NB4 (cell line): ENCODE measurements at regions not wholly inside any gene's neighbourhood (a gene's known extent, or its start where the extent isn't known, plus 50 kb on each side); places are given as distances from the start of the nearest gene placed in this dataset.

Experiments used
- DNase-seq: peaks from one replicate; pipeline ENCODE4 v3.0.0; 2010; ENCODE audit warnings: low read depth
- H3K4me3 ChIP-seq: one replicate; pipeline ENCODE4 v1.5.1; 2011; ENCODE audit warnings: mild to moderate bottlenecking, low read depth, low read length, moderate library complexity
- CTCF ChIP-seq: IDR thresholded peaks from one replicate; pipeline ENCODE4 v1.5.1; 2012; ENCODE audit warnings: low read depth, low read length
- MAX ChIP-seq: IDR thresholded peaks from 2 replicates; pipeline ENCODE4 v1.6.1; 2011; ENCODE audit warnings: low read depth, low read length
- MYC ChIP-seq: IDR thresholded peaks from 2 replicates; pipeline ENCODE4 v1.6.1; 2011; ENCODE audit warnings: low read depth, low read length
- POLR2A ChIP-seq: IDR thresholded peaks from 2 replicates; pipeline ENCODE4 v1.6.1; 2011; ENCODE audit warnings: mild to moderate bottlenecking; ENCODE audit not compliant: insufficient read length; ENCODE audit errors: extremely low read depth

- H3K4me3 ChIP-seq: no peak overlapping the region
- peak; percentile 13 for TF ChIP-seq CTCF
- no peak for TF ChIP-seq POLR2A
- no peak for TF ChIP-seq MYC
- TF ChIP-seq MAX: no peak
- DNase-seq: peak; percentile 37
Measured at GRCh38 chr5:124043456-124043855, 531.5 kb downstream of the CSNK1G3 start.

DNA sequence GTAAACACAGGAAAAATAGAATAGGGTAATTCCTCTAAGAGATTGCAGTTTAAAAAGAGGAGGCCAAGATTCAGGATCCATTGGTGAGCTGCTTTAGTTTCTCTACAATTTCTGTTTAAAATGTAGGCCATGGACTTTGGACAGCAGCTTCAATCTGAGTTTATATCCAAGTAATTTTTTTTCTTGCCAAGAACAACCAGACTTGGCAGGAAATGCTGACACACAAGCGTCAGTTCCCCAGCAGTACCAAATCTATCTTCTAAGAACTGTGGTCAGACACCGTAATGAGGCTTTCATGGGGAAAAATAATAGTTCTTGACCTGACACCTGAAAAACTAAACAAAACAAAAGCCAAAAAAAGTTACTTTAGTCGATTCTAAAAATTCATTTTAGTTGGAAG, 528.8 kb downstream of the CSNK1G3 start:
- no peak for TF ChIP-seq MAX
- TF ChIP-seq CTCF: no peak
- TF ChIP-seq POLR2A: no peak
- no peak for TF ChIP-seq MYC
- no peak overlapping the region for H3K4me3 ChIP-seq
- DNase-seq: no peak

DNA sequence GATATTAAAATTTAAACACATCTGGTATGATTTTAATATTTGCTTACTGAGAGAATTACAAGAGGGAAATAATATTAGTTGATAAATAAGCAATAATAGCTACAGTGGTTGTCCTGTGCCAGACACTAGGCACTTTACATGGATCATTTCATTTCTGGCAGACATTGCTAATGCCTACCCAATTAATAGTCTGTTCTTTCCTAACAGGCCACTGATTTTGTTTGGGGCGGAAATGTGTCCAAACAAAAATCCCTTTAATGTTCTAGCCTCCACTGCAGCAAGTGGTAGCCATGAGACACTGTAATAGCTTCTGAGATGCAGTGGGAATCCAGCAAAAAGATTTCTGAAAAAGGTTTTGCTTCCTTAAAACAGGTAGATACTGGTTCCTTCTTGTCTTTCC, 527.4 kb downstream of the CSNK1G3 start:
- TF ChIP-seq POLR2A: no peak
- no peak for TF ChIP-seq CTCF
- no peak for TF ChIP-seq MYC
- no peak for TF ChIP-seq MAX
- no peak for DNase-seq
- H3K4me3 ChIP-seq: no peak overlapping the region

DNA sequence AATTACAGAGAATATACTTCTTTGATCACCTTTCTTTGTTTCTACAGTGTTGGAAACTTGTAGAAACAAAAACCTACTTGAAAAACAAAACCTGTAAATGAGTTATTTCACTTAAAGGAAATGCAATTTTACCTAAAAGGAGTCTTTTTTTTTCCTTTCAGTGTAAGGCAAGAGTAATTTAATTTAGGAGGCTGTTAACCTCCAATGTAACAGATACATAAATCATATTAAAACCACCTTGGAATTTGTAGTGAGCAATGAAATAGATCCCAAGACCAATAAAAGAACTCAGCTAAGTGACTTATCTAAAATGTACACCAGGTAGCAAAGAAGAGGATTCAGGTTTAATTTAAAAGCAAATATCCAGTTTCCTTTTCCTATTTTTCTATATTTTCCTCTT, 524.8 kb downstream of the CSNK1G3 start:
- no peak for TF ChIP-seq CTCF
- no peak for TF ChIP-seq MAX
- no peak for TF ChIP-seq MYC
- TF ChIP-seq POLR2A: no peak
- no peak overlapping the region for H3K4me3 ChIP-seq
- no peak for DNase-seq

GRCh38 chr5:124034963-124035362, 523.0 kb downstream of the CSNK1G3 start:
- no peak for DNase-seq
- no peak for TF ChIP-seq MAX
- TF ChIP-seq POLR2A: no peak
- H3K4me3 ChIP-seq: no peak overlapping the region

- no peak for TF ChIP-seq MAX
- TF ChIP-seq CTCF: no peak
- TF ChIP-seq POLR2A: no peak
- no peak for TF ChIP-seq MYC
- H3K4me3 ChIP-seq: no peak overlapping the region
- no peak for DNase-seq
Measured at GRCh38 chr5:124034083-124034700, 522.2 kb downstream of the CSNK1G3 start.
